Stimulated activated CD4-positive, alpha-beta T cell treated with anti-CD3 and anti-CD28 coated beads, Interleukin-15, amount 100 ng/mL, for 1 hour (primary cell): ENCODE measurements at regions not wholly inside any gene's neighbourhood (a gene's known extent, or its start where the extent isn't known, plus 50 kb on each side); places are given as distances from the start of the nearest gene placed in this dataset.

Experiments
- DNase-seq, 2 donors: peaks; one replicate each; pipeline ENCODE4 v3.0.0-alpha.2; 2020; ENCODE audit warnings: low read depth in 1 of 2, low spot score in 1 of 2

- no peak for DNase-seq
Measured at GRCh38 chr22:49589811-49590210, 237.9 kb downstream of the BRD1 start.

- DNase-seq = no peak
Measured at GRCh38 chr22:49589301-49589700, 238.4 kb downstream of the BRD1 start.

GRCh38 chr22:49588739-49589138 lies 238.9 kb downstream of the BRD1 start:
- no peak for DNase-seq

- DNase-seq = no peak
Measured at GRCh38 chr22:49587987-49588386, 239.7 kb downstream of the BRD1 start.

- DNase-seq = no peak
Measured at GRCh38 chr22:49587421-49587820, 240.3 kb downstream of the BRD1 start.

GRCh38 chr22:49586873-49587272 lies 240.8 kb downstream of the BRD1 start:
- DNase-seq = no peak

GRCh38 chr22:49586244-49586748 lies 241.4 kb downstream of the BRD1 start:
- DNase-seq = no peak

- DNase-seq = no peak
Measured at GRCh38 chr22:49585461-49586243, 242.0 kb downstream of the BRD1 start.

- DNase-seq = no peak
Measured at GRCh38 chr22:49583886-49584505, 243.7 kb downstream of the BRD1 start.

- no peak for DNase-seq
Measured at GRCh38 chr22:49583341-49583740, 244.3 kb downstream of the BRD1 start.

- no peak for DNase-seq
Measured at GRCh38 chr22:49582678-49583077, 245.0 kb downstream of the BRD1 start.

GRCh38 chr22:49582181-49582580 lies 245.5 kb downstream of the BRD1 start:
- no peak for DNase-seq

GRCh38 chr22:49580024-49580423 lies 247.6 kb downstream of the BRD1 start:
- no peak for DNase-seq

GRCh38 chr22:49577168-49578060 lies 250.3 kb downstream of the BRD1 start:
- no peak for DNase-seq

- DNase-seq = no peak
Measured at GRCh38 chr22:49576241-49577141, 251.2 kb downstream of the BRD1 start.

- no peak for DNase-seq
Measured at GRCh38 chr22:49575703-49576081, 252.0 kb downstream of the BRD1 start.

- no peak for DNase-seq
Measured at GRCh38 chr22:49574881-49575702, 252.6 kb downstream of the BRD1 start.

GRCh38 chr22:49574205-49574880 lies 253.3 kb downstream of the BRD1 start:
- no peak for DNase-seq

- DNase-seq = no peak
Measured at GRCh38 chr22:49573109-49573765, 254.4 kb downstream of the BRD1 start.
